H54 (cell line): ENCODE measurements at regions not wholly inside any gene's neighbourhood (a gene's known extent, or its start where the extent isn't known, plus 50 kb on each side); places are given as distances from the start of the nearest gene placed in this dataset.

Source experiments
- DNase-seq: peaks from one replicate; pipeline ENCODE4 v3.0.0; 2011; ENCODE audit warnings: low spot score, mixed read lengths; ENCODE audit not compliant: insufficient read length
- FAIRE-seq: peaks from 3 replicates; lab custom pipeline; 2011; peaks lifted over from hg19 to GRCh38; lab: Jason Lieb, UNC
- POLR2A ChIP-seq: IDR thresholded peaks from 2 replicates; pipeline ENCODE4 v1.6.1; 2011; ENCODE audit warnings: low read depth, mild to moderate bottlenecking, low read length

GRCh38 chr18:56021809-56022195 is 433.8 kb upstream of the TCF4 start:
- FAIRE-seq = no peak
- DNase-seq = no peak
- TF ChIP-seq POLR2A = no peak

GRCh38 chr18:56021136-56021808 is 433.3 kb upstream of the TCF4 start:
- FAIRE-seq = no peak
- no peak for TF ChIP-seq POLR2A
- DNase-seq = no peak

GRCh38 chr18:56019908-56020307 is 431.9 kb upstream of the TCF4 start:
- DNase-seq (no peak), FAIRE-seq (no peak)
- TF ChIP-seq POLR2A = no peak

- FAIRE-seq = no peak
- TF ChIP-seq POLR2A = no peak
- no peak for DNase-seq
These were observed 431.2 kb upstream of the TCF4 start for GRCh38 chr18:56019156-56019555.

GRCh38 chr18:56009411-56009810 is 421.4 kb upstream of the TCF4 start:
- DNase-seq (no peak), FAIRE-seq (no peak)
- no peak for TF ChIP-seq POLR2A

- no peak for FAIRE-seq
- no peak for TF ChIP-seq POLR2A
These were observed 415.7 kb upstream of the TCF4 start for GRCh38 chr18:56003720-56004088.

GRCh38 chr18:56003009-56003719 is 415.2 kb upstream of the TCF4 start:
- FAIRE-seq (no peak), DNase-seq (no peak)
- TF ChIP-seq POLR2A = no peak

More at GRCh38 chr18:56003720-56004088, 415.7 kb upstream of the TCF4 start:
- no peak for DNase-seq

GRCh38 chr18:56001576-56001975 is 413.6 kb upstream of the TCF4 start:
- TF ChIP-seq POLR2A = no peak
- no peak for DNase-seq
- FAIRE-seq = no peak

GRCh38 chr18:56000041-56000440 is 412.0 kb upstream of the TCF4 start:
- DNase-seq = no peak
- TF ChIP-seq POLR2A = no peak
- no peak for FAIRE-seq

GRCh38 chr18:55999641-56000040 is 411.6 kb upstream of the TCF4 start:
- no peak for TF ChIP-seq POLR2A
- no peak for DNase-seq
- FAIRE-seq = no peak

GRCh38 chr18:55998801-55999385 is 410.9 kb upstream of the TCF4 start:
- DNase-seq = no peak
- no peak for TF ChIP-seq POLR2A
- FAIRE-seq = no peak

- no peak for TF ChIP-seq POLR2A
- FAIRE-seq (no peak), DNase-seq (no peak)
These were observed 410.1 kb upstream of the TCF4 start for GRCh38 chr18:55998071-55998522.

- DNase-seq = no peak
- no peak for TF ChIP-seq POLR2A
- no peak for FAIRE-seq
These were observed 409.2 kb upstream of the TCF4 start for GRCh38 chr18:55997151-55997561.

GRCh38 chr18:55996717-55997116 is 408.7 kb upstream of the TCF4 start:
- FAIRE-seq = no peak
- no peak for DNase-seq
- TF ChIP-seq POLR2A = no peak
